ENCODE measurements at regions not wholly inside any gene's neighbourhood (a gene's known extent, or its start where the extent isn't known, plus 50 kb on each side); places are given as distances from the start of the nearest gene placed in this dataset.

DNA sequence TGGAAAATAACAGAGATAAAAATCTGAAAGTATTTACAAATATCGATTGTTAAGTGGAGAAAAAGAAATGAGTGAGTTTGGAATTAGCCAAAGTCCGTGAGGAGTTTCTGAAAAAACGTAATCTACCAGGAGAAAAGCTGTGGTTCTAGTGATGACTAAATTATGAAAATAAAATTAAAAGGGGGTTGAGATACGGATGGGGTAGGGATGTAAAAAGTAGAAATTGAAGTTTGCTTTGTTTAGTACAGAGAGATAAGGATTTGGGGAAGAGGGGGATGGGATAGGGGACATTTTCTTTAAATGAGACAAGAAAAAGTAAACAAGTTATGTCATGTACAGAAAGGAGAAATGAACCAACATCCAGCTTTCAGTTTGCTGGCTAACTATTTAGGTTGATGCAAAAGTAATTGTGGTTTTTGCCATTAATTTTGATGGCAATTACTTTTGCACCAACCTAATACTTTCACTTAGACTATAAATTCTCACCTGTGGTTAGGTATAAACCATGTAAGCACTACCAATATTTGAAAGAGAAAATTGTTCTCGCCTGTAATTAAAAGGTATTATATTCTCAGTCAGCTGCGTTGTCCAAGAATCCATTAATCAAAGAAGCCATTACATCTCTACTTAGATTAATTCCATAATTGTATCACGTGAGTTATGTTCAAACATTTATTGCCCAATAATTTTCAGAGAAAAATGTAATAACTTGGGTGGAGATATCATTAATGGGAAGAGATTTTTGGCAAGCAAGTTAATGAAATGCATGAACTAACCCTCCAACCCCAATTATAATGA is 143.0 kb upstream of the NRP1 start:
- TF ChIP-seq POLR2AphosphoS5 (IDR thresholded peaks at IDR 0.05; ENCODE audit: low read depth, low read length) (no peak), TAF1 (IDR thresholded peaks at IDR 0.05; ENCODE audit: borderline replicate concordance, insufficient read depth, low read length) (no peak), SIN3A (IDR thresholded peaks at IDR 0.05; ENCODE audit: borderline replicate concordance, insufficient read depth, low read length) (no peak)
- TF ChIP-seq, protein P1, sequence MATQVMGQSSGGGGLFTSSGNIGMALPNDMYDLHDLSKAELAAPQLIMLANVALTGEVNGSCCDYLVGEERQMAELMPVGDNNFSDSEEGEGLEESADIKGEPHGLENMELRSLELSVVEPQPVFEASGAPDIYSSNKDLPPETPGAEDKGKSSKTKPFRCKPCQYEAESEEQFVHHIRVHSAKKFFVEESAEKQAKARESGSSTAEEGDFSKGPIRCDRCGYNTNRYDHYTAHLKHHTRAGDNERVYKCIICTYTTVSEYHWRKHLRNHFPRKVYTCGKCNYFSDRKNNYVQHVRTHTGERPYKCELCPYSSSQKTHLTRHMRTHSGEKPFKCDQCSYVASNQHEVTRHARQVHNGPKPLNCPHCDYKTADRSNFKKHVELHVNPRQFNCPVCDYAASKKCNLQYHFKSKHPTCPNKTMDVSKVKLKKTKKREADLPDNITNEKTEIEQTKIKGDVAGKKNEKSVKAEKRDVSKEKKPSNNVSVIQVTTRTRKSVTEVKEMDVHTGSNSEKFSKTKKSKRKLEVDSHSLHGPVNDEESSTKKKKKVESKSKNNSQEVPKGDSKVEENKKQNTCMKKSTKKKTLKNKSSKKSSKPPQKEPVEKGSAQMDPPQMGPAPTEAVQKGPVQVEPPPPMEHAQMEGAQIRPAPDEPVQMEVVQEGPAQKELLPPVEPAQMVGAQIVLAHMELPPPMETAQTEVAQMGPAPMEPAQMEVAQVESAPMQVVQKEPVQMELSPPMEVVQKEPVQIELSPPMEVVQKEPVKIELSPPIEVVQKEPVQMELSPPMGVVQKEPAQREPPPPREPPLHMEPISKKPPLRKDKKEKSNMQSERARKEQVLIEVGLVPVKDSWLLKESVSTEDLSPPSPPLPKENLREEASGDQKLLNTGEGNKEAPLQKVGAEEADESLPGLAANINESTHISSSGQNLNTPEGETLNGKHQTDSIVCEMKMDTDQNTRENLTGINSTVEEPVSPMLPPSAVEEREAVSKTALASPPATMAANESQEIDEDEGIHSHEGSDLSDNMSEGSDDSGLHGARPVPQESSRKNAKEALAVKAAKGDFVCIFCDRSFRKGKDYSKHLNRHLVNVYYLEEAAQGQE (IDR thresholded peaks at IDR 0.05; ENCODE audit: insufficient read depth in 1 of 2, low read depth in 2 of 2, low read length in 2 of 2), result no peak

Data from PFSK-1 (cell line).